ENCODE measurements at regions not wholly inside any gene's neighbourhood (a gene's known extent, or its start where the extent isn't known, plus 50 kb on each side); places are given as distances from the start of the nearest gene placed in this dataset.
"Not testable (repeated sequence)": the region's sequence is repeated elsewhere in the genome, so short reads cannot be mapped to it uniquely, and the experiment has no call there.

- TF ChIP-seq CTCF (conservative IDR thresholded peaks at IDR 0.05; ENCODE audit: control insufficient read depth, insufficient read depth, low read depth, low read length): no peak
- peak; percentile 60 for DNase-seq (ENCODE audit: low read depth)
- no peak overlapping the region for H3K4me3 ChIP-seq (ENCODE audit: control insufficient read depth, low read depth, low read length)
These were observed 602.4 kb downstream of the COL12A1 start for GRCh38 chr6:74603322-74604076.

- no peak for TF ChIP-seq CTCF (conservative IDR thresholded peaks at IDR 0.05; ENCODE audit: control insufficient read depth, insufficient read depth, low read depth, low read length)
- DNase-seq (ENCODE audit: low read depth): no peak
- no peak overlapping the region for H3K4me3 ChIP-seq (ENCODE audit: control insufficient read depth, low read depth, low read length)
These were observed 603.6 kb downstream of the COL12A1 start for GRCh38 chr6:74602206-74602605.

GRCh38 chr6:74598462-74599393, 607.1 kb downstream of the COL12A1 start:
- TF ChIP-seq CTCF (conservative IDR thresholded peaks at IDR 0.05; ENCODE audit: control insufficient read depth, insufficient read depth, low read depth, low read length): no peak
- no peak overlapping the region for H3K4me3 ChIP-seq (ENCODE audit: control insufficient read depth, low read depth, low read length)
- DNase-seq (ENCODE audit: low read depth): peak; percentile 69

GRCh38 chr6:74597840-74598239, 608.0 kb downstream of the COL12A1 start:
- no peak overlapping the region for H3K4me3 ChIP-seq (ENCODE audit: control insufficient read depth, low read depth, low read length)
- no peak for DNase-seq (ENCODE audit: low read depth)
- no peak for TF ChIP-seq CTCF (conservative IDR thresholded peaks at IDR 0.05; ENCODE audit: control insufficient read depth, insufficient read depth, low read depth, low read length)

GRCh38 chr6:74597266-74597665, 608.6 kb downstream of the COL12A1 start:
- TF ChIP-seq CTCF (conservative IDR thresholded peaks at IDR 0.05; ENCODE audit: control insufficient read depth, insufficient read depth, low read depth, low read length): no peak
- DNase-seq (ENCODE audit: low read depth): peak; percentile 82
- H3K4me3 ChIP-seq (ENCODE audit: control insufficient read depth, low read depth, low read length): no peak overlapping the region

GRCh38 chr6:74596588-74596987, 609.3 kb downstream of the COL12A1 start:
- no peak for TF ChIP-seq CTCF (conservative IDR thresholded peaks at IDR 0.05; ENCODE audit: control insufficient read depth, insufficient read depth, low read depth, low read length)
- no peak for DNase-seq (ENCODE audit: low read depth)
- H3K4me3 ChIP-seq (ENCODE audit: control insufficient read depth, low read depth, low read length): no peak overlapping the region

GRCh38 chr6:74594350-74594749, 611.5 kb downstream of the COL12A1 start:
- not testable (repeated sequence) for H3K4me3 ChIP-seq (ENCODE audit: control insufficient read depth, low read depth, low read length); DNase-seq (ENCODE audit: low read depth)

All from fibroblast of mammary gland (primary cell).